Esophagus squamous epithelium (tissue), 5 donors: ENCODE measurements at regions not wholly inside any gene's neighbourhood (a gene's known extent, or its start where the extent isn't known, plus 50 kb on each side); places are given as distances from the start of the nearest gene placed in this dataset.
A peak's percentile ranks its signal among the peaks of the same experiment; 100 is the strongest.

Experiments
- DNase-seq: peaks from one replicate; lab custom pipeline; 2025; lab: John Stamatoyannopoulos, UW
- H3K27ac ChIP-seq, 4 donors: fragments of 200-600 bp; sonication (generic); one replicate each; pipeline ENCODE4 v1.5.1; 2016 to 2019; ENCODE audit warnings: mild to moderate bottlenecking in 1 of 4
- H3K27me3 ChIP-seq, 4 donors: fragments of 200-600 bp; sonication (generic); 1 replicate in 3 of 4; 2 replicates in 1 of 4; pipeline versions ENCODE4 v1.5.1 to v1.6.0; 2017 to 2021; ENCODE audit warnings: antibody characterized with exemption in 1 of 4
- H3K36me3 ChIP-seq, 3 donors: fragments of 200-600 bp; sonication (generic); one replicate each; pipeline ENCODE4 v1.5.1; 2016 to 2019
- H3K4me1 ChIP-seq, 3 donors: fragments of 200-600 bp; sonication (generic); one replicate each; pipeline ENCODE4 v1.5.1; 2017 to 2019
- H3K4me3 ChIP-seq, 4 donors: fragments of 200-600 bp; sonication (generic); 1 replicate in 3 of 4; 2 replicates in 1 of 4; pipeline ENCODE4 v1.5.1; 2016 to 2019; ENCODE audit warnings: mild to moderate bottlenecking in 2 of 4, moderate library complexity in 1 of 4
- H3K9me3 ChIP-seq, 3 donors: fragments of 200-600 bp; sonication (generic); one replicate each; pipeline ENCODE4 v1.5.1; 2016 to 2019
- CTCF ChIP-seq, 6 experiments: fragments of 450-650 bp in 4 of 6; fragments of 200-600 bp in 2 of 6; sonication (generic) in 2 of 6; IDR thresholded peaks; one replicate each; pipeline ENCODE4 v1.5.1; 2016 to 2019; ENCODE audit warnings: antibody characterized with exemption in 6 of 6, mild to moderate bottlenecking in 4 of 6, moderate library complexity in 4 of 6
- POLR2A ChIP-seq, 4 donors: fragments of 450-650 bp; IDR thresholded peaks; one replicate each; pipeline ENCODE4 v1.6.1; 2017; ENCODE audit warnings: antibody characterized with exemption in 4 of 4, mild to moderate bottlenecking in 4 of 4, moderate library complexity in 3 of 4
- WGBS, 2 donors: methylation state at CpG; one replicate each; pipeline ENCODE4 v1.1.5; 2018; 5-methylcytosine and 5-hydroxymethylcytosine counted together
- intact Hi-C: fragments of 100-400 bp; cut with DNase I; formaldehyde crosslinking; loops from one replicate; pipeline ENCODE4 v1.15.0; 2022
- donor health status: DM: yes; HTN: yes; CAD: no.

DNA sequence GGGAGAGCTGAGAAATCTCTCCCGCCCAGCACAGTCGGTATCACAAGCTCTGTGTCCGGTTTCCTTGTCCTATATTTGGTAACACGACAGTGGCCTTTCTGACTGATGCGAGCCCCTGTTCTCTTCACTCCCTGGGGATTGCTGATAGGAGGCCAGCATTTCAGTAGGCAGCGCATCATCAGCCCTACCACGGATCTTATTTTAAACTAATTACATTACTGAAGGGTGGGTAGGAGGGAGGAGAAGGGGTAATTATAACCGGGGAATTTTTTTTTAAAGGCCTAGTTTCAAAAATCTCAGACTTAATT lies 125.6 kb upstream of the LGALSL start:
- H3K4me3 ChIP-seq: no peak overlapping the region
- WGBS, 2 donors: 61 to 70% methylated on average over 6 to 8 of the region's 8 CpGs
- peak overlapping the region in 3 of 4 donors; percentile 14 to 50 (median 38) for H3K27ac ChIP-seq
- no peaks in the 10 kb centered on the region for H3K36me3 ChIP-seq
- intact Hi-C loops: loop anchor here (10.0 kb wide), 2 partner anchors 184 to 274 kb away; partner anchors contain the start of gene PELI1
- H3K4me1 ChIP-seq: peaks cover 15 to 70% (median 26%) of the 10 kb centered on the region in 3 donors
- TF ChIP-seq CTCF (IDR thresholded peaks at IDR 0.05) (no peak), POLR2A (IDR thresholded peaks at IDR 0.05) (no peak)
- no peak for DNase-seq
- H3K27me3 ChIP-seq: no peaks in the 10 kb centered on the region
- H3K9me3 ChIP-seq: no peaks in the 10 kb centered on the region

DNA sequence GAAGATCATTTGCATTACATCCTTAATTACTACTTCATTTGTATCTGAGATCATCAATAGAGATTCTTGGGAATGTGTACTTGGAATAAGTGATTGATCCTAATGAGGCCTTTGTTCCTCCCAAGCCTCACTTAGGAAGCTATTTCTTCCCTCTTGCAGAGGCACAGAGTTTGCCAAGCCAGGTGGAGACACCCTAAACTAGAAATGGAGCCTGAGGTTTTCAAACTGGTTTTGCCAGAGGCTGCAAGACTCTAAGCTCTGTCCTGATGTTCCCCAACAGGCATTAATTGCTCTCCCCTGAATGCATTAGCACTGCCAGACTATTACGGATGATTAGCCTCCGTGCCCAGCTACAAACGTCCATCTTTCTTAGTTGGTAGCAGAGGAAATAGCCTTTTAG lies 125.2 kb upstream of the LGALSL start:
- Histone ChIP-seq H3K4me1 (peaks cover 15 to 68% (median 26%) of the 10 kb centered on the region in 3 donors), H3K4me3 (no peak overlapping the region), H3K27me3 (no peaks in the 10 kb centered on the region), H3K9me3 (no peaks in the 10 kb centered on the region), H3K27ac (peak overlapping the region in 2 of 4 donors; percentile 3 to 70), H3K36me3 (no peaks in the 10 kb centered on the region)
- WGBS, 2 donors: 85 to 90% methylated on average over 3 of the region's 3 CpGs
- no peak for DNase-seq
- TF ChIP-seq POLR2A (IDR thresholded peaks at IDR 0.05) (no peak), CTCF (IDR thresholded peaks at IDR 0.05) (no peak)
- intact Hi-C loops: loop anchor here (10.0 kb wide), 2 partner anchors 184 to 274 kb away; partner anchors contain the start of gene PELI1

- peaks cover 15 to 68% (median 26%) of the 10 kb centered on the region in 3 donors for H3K4me1 ChIP-seq
- H3K27ac ChIP-seq: peak overlapping the region; percentile 30 to 80 (median 74)
- H3K36me3 ChIP-seq: no peaks in the 10 kb centered on the region
- DNase-seq: no peak
- 12 to 16% methylated on average over 2 of the region's 2 CpGs for WGBS, 2 donors
- intact Hi-C loops: loop anchor here (5.0 to 10.0 kb wide), 3 partner anchors 157 to 275 kb away; partner anchors contain the start of gene PELI1
- TF ChIP-seq CTCF (IDR thresholded peaks at IDR 0.05) (no peak), POLR2A (IDR thresholded peaks at IDR 0.05) (no peak)
- H3K27me3 ChIP-seq: no peaks in the 10 kb centered on the region
- H3K4me3 ChIP-seq: no peak overlapping the region
- no peaks in the 10 kb centered on the region for H3K9me3 ChIP-seq
Observed at GRCh38 chr2:64329848-64330247, 124.1 kb upstream of the LGALSL start.

DNA sequence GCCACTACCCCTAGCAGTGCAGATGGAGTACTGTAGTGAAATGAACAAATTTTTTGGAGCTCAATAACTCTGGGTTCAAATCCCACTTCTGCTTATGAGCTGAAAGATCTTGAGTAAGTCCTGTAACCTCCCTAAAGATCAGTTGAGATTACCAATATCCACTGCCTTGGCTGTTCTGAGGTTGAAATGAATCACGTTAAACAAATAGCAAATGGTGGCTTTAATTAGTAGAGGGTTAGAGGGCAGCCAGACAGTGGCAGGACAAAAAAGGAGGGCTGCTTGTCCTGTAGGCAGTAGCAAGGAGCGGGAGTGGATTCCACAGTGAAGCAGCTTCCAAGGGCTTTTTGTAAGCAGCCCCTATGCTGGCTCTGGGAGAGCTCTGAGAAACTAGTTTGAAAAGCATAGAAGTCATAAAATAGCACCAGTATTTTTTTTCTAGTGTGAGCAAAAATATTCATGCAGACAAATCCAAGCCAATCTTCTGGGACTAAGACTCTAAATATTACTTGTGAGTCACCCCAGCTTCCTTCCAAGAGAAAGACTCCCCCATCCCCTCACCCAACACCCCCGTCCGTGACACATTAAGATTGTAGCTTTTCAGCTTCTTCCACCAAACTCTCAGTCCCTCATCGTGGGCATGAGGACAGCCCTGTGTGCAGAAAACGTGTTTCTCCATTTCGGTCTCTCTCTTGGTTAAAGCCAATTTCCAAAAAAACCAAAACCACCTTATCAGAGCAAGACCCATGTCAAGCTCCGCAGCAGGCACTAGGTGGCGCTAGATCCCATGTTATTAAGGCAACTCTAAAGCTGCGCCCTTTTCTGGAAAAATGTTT lies 123.5 kb upstream of the LGALSL start:
- 12 to 17% methylated on average over 9 to 10 of the region's 10 CpGs for WGBS, 2 donors

More for the DNA sequence above, 123.5 kb upstream of the LGALSL start:
- peak overlapping the region; percentile 41 to 80 (median 74) for H3K27ac ChIP-seq
- peaks cover 15 to 62% (median 26%) of the 10 kb centered on the region in 3 donors for H3K4me1 ChIP-seq
- H3K36me3 ChIP-seq: no peaks in the 10 kb centered on the region
- H3K4me3 ChIP-seq: peak overlapping the region in 2 of 4 donors; percentile 24 to 50
- no peaks in the 10 kb centered on the region for H3K27me3 ChIP-seq
- TF ChIP-seq CTCF (IDR thresholded peaks at IDR 0.05) (peak; percentile 76 to 97 (median 94)), POLR2A (IDR thresholded peaks at IDR 0.05) (no peak)
- DNase-seq: peak; percentile 6
- intact Hi-C loops: loop anchor here (5.0 kb wide), 1 partner anchor 157 kb away; no protein-coding TSS in a partner anchor
- H3K9me3 ChIP-seq: no peaks in the 10 kb centered on the region
